NAMALWA (cell line): ENCODE measurements at regions not wholly inside any gene's neighbourhood (a gene's known extent, or its start where the extent isn't known, plus 50 kb on each side); places are given as distances from the start of the nearest gene placed in this dataset.

Source experiments
- DNase-seq: peaks from one replicate; pipeline ENCODE4 v3.0.0-alpha.2; 2015; ENCODE audit warnings: low spot score

DNA sequence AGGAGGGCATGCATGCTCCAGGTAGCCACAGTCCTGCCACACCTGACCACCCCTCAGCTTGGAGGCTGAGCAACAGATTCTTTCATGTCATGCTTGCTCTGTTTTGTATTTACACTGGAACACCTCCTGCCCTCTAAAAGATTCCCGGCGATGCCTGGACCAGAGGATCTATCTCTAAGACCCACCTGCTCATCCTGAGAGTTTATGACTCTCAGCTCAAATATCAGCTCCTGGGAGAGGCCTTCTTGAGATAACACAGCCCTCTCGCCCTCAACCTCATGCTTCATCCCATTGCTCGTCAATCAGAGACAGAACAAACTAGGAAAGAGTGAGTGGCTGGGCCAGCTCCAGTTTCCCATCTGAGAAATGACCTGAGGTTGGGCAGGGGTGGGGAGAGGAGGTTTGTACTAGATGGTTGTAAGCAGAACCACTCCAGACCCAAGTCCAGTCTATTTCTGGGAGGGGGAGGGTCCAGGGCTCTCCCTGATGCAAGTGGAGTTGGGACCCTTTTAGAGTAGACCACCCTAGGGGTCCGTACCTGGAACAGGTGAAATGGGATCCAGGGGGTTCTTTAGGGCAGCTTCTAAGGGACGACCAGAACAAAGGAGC lies 524.5 kb downstream of the MATN1 start:
- no peak for DNase-seq

DNA sequence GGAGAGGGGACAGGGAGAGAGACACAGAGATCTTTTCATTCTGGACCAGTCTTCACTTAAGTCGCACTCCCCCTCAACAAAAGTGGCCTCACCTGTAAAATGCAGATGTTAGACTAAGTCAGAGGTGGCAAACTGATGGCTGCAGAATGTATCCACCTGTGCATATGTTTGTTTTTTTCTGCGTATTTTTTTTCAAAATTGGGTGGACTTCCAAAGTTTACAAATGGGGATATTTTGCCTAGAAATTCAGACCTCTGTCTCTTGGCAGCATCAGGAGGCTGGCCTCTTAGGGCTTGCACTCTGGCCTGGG lies 525.0 kb downstream of the MATN1 start:
- no peak for DNase-seq

DNA sequence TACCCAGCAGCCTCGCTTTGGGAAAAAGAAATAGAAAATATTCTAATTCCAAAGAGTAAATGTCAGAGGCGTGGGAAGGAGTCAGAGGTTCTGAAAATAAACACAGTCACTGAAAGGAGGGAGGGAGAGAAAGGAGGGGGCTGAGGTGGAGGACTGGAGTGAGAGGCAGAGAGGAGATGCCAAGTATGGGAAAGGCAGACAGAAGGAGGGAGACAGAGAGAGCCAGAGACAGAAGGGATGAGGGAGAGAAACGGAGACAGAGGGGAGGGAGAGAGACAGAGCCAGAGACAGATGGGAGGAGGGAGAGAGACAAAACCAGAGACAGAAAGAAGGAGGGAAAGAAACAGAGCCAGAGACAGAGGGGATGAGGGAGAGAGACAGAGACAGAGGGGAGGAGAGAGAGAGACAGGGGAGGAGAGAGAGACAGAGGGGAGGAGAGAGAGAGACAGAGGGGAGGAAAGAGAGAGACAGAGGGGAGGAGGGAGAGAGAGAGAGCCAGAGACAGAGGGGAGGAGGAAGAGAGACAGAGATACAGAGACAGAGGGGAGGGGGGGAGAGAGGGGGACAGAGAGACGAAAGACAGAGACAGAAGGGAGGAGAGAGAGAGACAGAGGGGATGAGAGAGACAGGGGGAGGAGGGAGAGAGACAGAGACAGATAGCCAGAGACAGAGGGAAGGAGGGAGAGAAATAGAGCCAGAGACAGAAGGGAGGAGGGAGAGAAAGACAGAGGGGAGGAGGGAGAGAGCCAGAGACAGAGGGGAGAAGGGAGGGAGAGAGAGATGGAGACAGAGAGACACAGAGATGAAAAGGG lies 525.5 kb downstream of the MATN1 start:
- no peak for DNase-seq

DNA sequence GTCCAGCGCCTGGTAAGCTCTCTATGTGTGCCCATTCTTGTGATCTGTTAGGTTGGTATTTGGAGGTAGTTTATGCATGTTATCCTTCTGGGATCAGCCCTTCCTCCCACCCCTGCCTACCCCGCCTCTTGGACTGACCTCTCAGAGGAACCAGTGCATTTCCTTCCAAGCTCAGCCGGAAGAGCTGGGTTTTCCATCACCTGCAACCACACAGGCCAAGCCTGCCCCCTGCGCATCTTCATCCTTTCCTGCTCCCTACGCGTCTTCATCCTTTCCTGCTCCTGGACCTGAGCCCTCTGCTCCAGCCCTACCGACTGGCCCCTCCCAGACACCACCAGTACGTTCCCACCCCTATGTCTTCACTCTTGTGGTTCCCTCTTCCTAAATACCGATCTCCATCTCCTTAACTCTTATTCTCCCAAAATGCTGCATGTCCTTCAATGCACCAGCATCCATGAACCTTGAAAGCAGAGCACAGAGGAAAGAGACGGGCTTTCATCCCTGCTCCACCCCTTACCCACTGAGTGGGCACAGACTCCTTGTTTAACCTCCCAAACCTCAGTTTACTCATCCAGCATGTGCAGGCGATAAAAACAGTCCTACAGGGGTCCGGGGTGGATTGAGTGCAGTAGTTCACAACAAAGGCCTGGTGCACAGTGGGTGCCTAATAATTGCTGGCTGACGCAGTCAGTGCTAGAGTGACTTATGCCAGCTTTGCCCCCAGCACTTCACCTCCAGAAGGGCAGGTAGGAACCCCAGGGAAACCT lies 526.3 kb downstream of the MATN1 start:
- no peak for DNase-seq

DNA sequence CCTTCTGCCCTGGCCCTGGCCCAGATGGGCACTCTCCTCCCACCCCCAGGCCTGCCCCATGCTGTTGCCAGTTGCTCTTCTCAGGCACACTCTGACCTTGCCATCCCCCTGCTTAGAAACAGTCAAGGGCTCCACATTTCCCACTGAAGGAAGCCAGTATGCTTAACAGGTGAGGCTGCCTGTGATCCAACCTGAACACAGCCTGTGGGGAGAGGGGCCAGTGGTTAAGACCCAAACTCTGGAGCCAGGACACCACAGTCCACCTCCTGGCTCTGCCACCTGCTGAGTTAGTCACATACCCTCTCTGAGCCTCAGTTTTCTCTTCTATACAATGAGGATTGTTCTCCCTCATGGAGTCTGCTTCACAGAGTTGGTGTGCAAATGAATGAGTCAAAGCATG lies 526.9 kb downstream of the MATN1 start:
- no peak for DNase-seq

DNA sequence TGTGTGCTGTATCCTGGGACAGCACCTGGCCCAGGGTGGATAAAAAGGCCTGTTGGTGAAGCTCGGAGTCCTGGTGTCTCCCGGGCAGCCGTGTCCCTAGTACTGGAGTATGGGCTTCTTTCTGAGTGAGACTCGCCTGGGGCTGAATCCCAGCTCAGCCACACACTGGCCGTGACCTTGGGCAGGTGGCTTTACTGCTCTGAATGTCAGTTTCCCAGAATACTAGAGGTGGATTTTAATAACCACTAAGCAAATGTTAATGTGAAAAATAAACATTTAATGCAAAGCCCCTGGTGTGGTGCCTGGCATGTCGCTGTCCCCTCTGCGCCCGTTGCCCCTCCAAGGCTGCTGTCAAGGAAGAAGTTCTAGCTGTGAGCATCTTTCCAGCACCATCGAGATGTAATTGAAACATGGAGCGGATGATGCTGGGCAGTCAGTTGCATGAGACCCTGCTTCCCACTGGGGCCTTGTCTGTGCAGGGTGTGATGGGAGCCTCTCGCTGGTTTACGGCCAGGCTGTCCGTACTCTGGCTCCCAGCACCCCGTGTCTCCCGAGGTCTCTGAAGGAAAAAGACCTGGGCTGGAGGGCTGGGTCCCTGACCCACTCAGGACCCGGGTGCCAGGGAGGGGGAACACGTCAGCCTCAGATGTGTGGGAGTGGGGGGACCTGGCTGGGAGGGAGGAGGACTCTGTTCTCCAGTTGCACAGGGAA lies 527.8 kb downstream of the MATN1 start:
- DNase-seq, result no peak

DNA sequence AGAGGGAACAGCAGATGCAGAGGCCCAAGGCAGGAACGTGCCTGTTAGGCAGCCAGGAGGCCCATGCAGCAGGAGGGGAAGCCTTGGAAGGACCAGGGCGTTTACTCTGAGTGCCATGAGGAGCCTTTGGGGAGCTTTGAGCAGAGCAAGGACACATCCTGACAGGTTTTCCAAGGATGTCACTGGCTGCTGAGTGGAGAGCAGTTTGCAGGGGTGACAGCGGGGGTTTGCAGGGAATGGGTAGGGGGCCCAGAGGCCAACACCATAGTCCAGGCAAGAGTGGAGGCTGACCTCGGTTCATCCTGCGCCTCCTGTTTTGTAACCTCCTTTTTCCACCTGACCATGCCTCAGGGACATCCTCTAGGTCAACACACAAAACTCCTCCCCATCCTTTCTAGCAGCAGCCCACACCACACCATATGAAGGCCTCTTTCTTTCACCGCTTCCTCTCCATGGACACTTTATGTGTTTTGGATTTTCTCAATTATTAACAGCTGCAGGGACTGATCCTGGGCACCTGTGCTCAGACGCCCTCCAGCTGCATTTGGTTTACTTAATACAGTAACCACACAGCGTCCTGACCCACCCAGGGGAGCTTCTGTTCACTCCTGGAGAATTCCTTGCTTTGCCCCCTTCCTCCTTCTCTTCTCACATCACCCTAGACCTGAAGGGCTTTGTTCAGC lies 528.5 kb downstream of the MATN1 start:
- DNase-seq, result no peak

DNA sequence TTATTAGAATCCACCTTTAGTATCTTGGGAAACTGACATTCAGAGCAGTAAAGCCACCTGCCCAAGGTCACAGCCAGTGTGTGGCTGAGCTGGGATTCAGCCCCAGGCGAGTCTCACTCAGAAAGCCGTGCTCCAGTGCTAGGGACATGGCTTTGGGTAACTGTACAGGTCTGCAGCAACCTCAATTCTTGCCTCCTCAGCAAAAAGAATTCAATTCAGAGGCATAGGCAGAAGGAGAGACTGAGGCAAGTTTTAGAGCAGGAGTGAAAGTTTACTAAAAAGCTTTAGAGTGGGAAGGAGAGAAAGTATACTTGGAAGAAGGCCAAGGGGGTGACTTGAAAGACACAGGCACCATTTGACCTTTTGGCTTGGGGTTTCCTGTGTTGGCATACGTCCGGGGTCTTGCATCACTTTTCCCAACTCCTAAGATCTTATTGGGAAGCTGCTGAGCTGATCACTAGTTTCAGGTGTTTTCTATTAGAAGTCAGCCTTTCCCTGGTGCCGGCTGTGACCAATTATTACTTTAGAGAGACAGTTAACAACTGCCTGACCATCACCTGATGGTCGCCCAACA lies 529.3 kb downstream of the MATN1 start:
- DNase-seq, result no peak

DNA sequence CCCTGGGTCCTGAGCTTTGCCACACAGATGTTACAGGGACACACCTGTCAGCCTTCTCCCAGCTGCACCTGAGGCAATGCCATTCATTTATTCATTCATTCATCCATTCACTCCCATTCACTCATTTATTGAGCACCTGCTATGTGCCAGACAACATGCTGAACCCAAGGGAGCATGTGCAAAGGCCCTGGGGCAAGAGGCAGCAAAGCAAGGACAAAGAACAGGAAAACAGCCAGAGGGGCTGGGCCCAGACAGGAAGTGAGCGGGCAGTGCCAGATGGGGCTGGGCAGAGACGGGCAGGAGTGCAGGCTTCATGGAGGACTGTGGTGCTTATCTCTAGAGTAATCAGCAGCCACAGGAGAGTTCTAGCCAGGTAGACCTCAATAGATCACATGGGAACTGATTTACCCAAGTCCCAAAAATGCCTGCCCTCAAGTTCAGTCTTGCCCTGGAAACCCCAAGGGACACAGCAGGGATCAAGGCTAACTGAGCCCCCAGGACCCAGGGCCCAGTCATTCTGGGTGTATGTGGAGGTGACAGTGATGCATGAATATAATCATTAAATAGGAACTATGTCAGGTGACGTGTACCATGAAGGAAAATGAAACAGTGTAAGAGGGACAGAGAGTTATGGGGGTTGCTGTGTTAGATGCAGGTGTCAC lies 530.3 kb downstream of the MATN1 start:
- DNase-seq, result no peak

DNA sequence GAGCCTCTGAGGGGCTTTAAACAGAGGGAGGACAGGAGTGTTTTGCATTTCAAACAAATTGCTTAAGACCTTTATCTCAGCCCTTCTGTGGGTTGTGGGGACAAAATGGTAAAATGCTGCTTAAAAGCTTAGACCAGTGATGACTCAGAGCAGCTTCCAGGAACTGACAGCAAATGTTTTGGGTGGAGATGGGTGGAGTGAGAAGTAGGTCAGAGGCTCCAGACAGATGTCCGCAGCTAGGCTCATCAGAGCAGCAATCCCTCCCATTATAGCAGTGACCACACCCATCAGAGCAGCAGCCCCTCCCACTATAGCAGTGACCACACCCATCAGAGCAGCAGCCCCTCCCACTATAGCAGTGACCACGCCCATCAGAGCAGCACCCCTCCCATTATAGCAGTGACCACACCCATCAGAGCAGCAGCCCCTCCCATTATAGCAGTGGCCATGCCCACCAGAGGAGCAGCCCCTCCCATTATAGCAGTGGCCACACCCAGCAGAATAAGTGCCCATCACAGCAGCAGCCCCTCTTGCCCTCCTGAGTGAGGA lies 532.2 kb downstream of the MATN1 start:
- DNase-seq, result peak; percentile 59

DNA sequence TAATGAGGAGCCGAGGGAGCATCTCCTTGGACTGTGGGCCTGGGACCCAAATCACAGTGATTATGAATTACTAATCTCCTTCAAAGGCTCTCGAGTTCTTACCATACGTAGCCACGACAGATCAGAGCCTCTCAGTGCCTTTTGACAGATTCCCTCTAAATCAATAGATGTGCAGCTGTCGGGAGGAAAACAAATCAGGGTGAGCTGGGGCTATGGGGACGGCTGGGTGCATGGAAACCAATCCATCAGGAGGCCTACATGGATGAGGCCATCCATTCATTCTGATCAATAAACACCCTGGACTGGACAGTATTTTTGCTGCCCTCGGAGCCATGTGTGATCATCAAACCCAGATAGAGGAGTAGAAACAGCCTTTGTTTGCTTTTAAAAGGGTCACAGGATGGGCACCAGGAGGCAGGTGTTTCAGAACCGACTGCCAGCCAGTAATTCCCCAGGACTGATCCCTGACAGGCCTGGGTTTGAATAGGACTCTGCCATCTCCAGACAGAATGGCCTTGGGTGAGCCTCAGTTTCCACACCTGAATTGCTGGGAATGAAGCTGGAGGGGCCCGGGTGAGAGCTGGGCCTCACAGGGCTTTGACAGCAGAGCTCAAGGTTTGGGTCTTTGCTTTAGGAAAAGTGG lies 532.8 kb downstream of the MATN1 start:
- DNase-seq, result no peak

DNA sequence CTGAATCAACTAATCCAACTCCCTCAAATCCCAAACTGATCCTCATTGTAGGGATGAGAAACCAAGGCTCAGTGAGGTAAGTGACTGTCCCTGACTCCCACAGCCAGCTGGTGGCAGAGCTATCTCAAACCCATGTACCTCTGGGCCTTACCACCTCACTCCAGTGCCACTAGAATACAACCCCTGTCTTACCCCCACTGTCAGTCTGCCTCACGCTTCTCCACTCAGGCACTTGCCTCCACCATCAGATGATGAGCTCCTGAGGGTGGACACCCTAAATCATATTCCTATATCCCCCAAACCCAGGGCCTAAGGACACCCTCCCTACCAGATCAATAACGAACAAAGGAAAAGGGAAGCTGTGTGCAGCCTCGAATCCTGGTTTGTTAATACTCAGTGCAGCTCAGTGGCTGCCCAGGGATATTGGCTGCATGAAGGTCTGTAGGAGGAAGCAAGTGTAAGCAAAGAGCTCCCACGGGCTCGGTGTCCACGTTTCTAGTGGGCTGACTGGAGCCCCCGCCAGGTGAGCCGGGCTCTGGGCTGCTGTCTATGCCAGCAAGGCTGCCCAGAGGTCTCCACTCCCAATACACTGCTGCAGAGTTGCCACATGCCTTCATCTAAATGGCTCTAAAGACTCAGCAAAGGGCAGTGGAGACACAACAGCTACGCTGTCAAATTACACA lies 533.4 kb downstream of the MATN1 start:
- DNase-seq, result no peak

DNA sequence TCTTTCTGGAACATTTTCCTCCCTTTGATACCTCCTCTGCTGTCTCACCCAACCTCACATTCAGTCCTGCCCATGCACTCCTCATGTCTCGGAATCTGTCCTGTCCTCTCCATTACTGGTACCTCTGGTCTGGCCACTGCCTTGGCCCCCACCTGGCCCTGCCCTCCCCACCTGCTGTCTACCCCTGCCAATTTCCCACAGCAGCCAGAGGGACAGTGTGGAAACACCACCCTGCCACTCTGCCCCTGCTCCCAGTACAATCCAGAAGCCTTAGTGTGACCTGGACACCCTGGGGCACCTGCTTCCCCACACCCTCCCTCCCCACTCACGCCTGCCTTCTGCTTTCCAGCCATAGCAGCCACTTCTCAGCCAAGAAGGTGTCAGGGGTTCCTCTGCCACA lies 534.4 kb downstream of the MATN1 start:
- DNase-seq, result no peak

DNA sequence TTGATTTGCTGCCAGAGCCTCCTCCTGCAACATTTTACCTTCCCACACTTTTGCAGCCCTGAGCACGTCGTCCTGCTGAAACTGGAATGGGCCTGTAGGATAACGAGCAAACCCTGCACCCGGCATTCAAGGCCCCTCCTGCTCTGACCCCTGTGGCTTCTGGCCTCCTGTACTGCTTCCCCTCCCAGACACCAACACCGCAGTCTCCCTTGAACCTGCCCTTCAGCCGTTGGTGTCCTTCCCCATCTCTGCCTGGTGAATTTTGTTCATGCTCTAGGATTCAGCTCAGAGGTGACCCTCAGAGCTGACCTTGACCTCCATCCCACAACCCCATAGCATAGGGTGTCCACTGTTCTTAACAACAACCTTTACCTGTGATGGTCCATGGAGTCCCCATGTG lies 535.1 kb downstream of the MATN1 start:
- no peak for DNase-seq

DNA sequence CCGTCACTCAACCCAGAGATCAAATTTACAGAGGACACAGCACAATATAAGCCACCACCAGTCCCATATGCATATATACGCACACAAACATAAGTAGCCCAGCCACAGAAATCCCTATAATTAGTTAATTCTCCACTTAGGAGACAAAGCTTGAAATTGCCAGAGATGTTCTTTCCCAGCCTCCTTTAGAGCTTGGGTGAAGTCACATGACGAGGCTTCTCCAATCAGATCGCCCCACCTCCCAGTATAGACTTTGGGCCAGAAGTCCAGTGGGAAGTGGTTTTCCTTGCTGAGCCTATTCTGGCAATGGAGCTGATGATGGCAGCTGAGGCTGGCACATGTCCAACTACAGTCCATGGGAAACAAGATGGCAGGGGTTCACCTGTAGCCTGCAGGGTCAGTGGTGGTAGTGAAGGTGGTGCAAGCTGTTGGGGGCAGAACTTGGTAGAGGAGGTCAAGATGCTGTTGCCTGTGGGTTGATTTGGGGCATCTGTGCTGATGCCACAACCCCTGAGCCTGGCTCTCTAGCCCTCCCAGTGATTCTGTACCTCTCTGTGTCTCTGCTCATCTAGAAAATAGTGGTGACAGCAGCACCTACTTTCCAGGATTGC lies 535.9 kb downstream of the MATN1 start:
- DNase-seq, result no peak

DNA sequence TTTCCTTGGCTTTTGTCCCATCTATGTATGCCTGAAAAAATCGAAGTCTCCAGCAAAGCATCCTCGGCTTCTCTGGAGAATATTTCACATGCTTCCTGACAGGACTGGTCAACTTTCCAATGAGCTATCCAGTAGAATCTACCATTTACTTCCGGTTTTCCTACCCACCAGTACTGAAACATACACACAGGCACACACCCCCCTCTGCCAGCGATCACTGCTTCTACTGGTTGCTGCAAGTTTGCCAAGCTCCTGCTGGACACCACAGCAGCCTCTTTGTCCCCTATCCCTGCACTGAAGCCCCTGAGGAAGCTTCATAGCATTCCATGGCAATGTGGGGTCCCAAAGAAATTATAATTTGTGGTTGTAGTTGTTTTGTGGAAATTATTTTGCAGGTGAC lies 536.8 kb downstream of the MATN1 start:
- no peak for DNase-seq

DNA sequence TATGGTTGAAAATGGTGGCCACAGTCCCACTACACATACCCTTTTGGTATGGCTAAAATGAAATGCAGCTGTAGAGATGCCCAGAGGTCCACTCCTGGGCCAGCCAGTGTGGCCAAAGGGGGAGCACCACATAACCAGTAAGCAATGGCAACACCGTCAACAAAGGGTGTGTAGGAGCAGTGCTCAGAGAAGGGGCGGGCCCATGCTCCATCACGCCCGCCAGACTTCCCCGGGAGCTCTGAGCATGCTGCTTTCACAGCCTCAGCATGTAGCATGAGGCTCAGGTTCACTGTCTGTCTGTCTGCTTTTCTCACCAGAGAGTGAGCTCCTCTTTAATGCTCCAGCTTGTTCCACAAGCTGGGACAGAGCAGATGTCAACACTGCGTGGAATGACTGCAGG lies 537.6 kb downstream of the MATN1 start:
- DNase-seq, result no peak

DNA sequence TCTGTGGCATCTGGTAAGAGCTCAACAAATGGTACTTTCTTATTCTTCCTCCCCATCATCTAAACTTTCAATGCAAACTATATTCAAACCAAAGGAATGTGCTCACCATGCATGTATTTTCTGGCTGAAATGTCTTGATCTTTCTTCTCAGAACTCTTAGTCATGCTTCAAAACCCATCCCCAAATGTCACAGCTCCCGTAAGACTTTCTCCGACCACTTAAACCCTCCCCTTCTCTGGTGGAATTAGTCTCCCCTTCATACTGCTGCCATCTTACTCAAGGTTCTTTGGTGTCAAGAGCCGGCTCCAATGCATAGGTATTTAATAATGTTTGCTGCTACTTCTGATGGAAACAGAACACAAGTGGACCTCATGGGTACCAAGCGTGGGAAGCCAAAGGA lies 538.1 kb downstream of the MATN1 start:
- no peak for DNase-seq

DNA sequence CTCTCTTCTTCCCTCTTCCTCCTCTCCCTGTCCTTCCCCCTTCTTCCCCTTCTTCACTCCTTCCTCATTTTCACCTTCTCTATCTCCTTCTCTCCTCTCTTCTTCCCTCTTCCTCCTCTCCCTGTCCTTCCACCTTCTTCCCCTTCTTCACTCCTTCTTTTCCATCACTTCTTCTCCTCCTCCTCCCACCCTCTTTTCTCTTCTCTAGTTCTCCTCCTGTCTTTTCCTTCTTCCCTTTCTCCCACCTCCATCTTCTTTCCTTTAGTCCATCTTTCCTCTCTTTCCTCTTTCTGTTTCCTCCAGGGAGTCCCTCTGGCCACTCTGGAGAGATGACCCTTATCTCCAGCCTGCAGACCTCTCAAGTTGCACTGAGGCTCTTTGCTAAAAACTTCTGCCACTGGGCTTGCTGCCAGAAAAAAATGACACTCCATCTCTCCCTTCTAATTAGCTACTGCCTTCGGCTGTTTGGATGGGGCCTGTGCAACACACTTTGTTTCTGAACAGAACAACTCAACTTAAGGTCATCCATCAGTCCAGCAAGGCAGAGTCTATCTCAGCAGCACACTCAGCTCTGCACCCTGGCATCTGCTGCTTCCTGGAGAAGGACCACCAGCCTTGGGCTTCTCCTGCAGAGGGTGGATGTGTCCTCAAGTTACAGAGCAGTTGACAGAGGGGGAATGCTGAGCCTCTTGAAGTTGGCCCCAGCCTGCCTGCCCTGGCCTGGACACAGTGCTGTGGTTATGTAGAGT lies 538.8 kb downstream of the MATN1 start:
- no peak for DNase-seq
